OCI-LY1 (cell line): ENCODE measurements at regions not wholly inside any gene's neighbourhood (a gene's known extent, or its start where the extent isn't known, plus 50 kb on each side); places are given as distances from the start of the nearest gene placed in this dataset.

Experiments
- H2AFZ ChIP-seq: fragments of 200-600 bp; sonication (generic), shearing (Covaris generic); 2 replicates; pipeline ENCODE4 v1.6.0; 2014; ENCODE audit warnings: antibody characterized with exemption, mild to moderate bottlenecking, low read length
- H3F3A ChIP-seq: fragments of 200-600 bp; sonication (generic), shearing (Covaris generic); 2 replicates; pipeline ENCODE4 v1.6.0; 2014; ENCODE audit warnings: mild to moderate bottlenecking, antibody characterized with exemption, low read length, moderate library complexity; ENCODE audit not compliant: insufficient read depth
- H3K27ac ChIP-seq: fragments of 200-600 bp; sonication (generic); 2 replicates; pipeline ENCODE4 v1.5.1; 2014; ENCODE audit warnings: low read length, mixed run types, mild to moderate bottlenecking, low read depth; ENCODE audit not compliant: poor library complexity, severe bottlenecking
- H3K27me3 ChIP-seq: fragments of 200-600 bp; sonication (generic); 2 replicates; pipeline ENCODE4 v1.6.0; 2014; ENCODE audit warnings: antibody characterized with exemption, mild to moderate bottlenecking, low read length, moderate library complexity; ENCODE audit not compliant: insufficient read depth
- H3K36me3 ChIP-seq: fragments of 200-600 bp; sonication (generic); 2 replicates; pipeline ENCODE4 v1.6.1; 2014; ENCODE audit warnings: mild to moderate bottlenecking, antibody characterized with exemption, low read length, moderate library complexity, mixed read lengths; ENCODE audit not compliant: insufficient read depth
- H3K4me1 ChIP-seq: fragments of 200-600 bp; sonication (generic); 2 replicates; pipeline ENCODE4 v1.5.1; 2014; ENCODE audit warnings: mild to moderate bottlenecking, low read length, moderate library complexity; ENCODE audit not compliant: insufficient read depth, severe bottlenecking
- H3K4me2 ChIP-seq: fragments of 200-600 bp; sonication (generic), shearing (Covaris generic); 2 replicates; pipeline ENCODE4 v1.6.1; 2014; ENCODE audit warnings: low read length
- H3K4me3 ChIP-seq: fragments of 200-600 bp; sonication (generic); 2 replicates; pipeline ENCODE4 v1.5.1; 2014; ENCODE audit warnings: low read length, low read depth, mild to moderate bottlenecking, mixed read lengths; ENCODE audit not compliant: poor library complexity, severe bottlenecking
- H3K79me2 ChIP-seq: fragments of 200-600 bp; shearing (Covaris generic); 2 replicates; pipeline ENCODE4 v1.6.1; 2016; ENCODE audit warnings: mixed run types, low read length, mixed read lengths; ENCODE audit not compliant: insufficient read depth
- H3K9ac ChIP-seq: fragments of 200-600 bp; sonication (generic), shearing (Covaris generic); 2 replicates; pipeline ENCODE4 v1.6.1; 2014; ENCODE audit warnings: mild to moderate bottlenecking, low read length, mixed read lengths
- H3K9me2 ChIP-seq: fragments of 200-600 bp; sonication (generic), shearing (Covaris generic); 2 replicates; pipeline ENCODE4 v1.6.1; 2014; ENCODE audit warnings: low read depth, mild to moderate bottlenecking, low read length, mixed read lengths
- H3K9me3 ChIP-seq: fragments of 200-600 bp; shearing (Covaris generic); 2 replicates; pipeline ENCODE4 v1.6.1; 2014; ENCODE audit warnings: low read length, mixed read lengths
- H4K20me1 ChIP-seq: fragments of 200-600 bp; sonication (generic), shearing (Covaris generic); 2 replicates; pipeline ENCODE4 v1.6.0; 2016; ENCODE audit warnings: mild to moderate bottlenecking, low read length; ENCODE audit not compliant: insufficient read depth
- CTCF ChIP-seq: fragments of 200-600 bp; sonication (generic), shearing (Covaris generic); IDR thresholded peaks from 2 replicates; pipeline ENCODE4 v1.5.1; 2017; ENCODE audit warnings: mild to moderate bottlenecking, antibody characterized with exemption, low read length, moderate library complexity, mixed read lengths
- EZH2 ChIP-seq: fragments of 200-600 bp; sonication (generic), shearing (Covaris generic); IDR thresholded peaks from 2 replicates; pipeline ENCODE4 v1.8.0; 2017; ENCODE audit warnings: borderline replicate concordance, mixed run types, mild to moderate bottlenecking, antibody characterized with exemption, low read length, moderate library complexity, mixed read lengths

- TF ChIP-seq CTCF (no peak), EZH2 (no peak)
- H3K9me2 ChIP-seq = no peaks in the 10 kb centered on the region
- H2AFZ ChIP-seq = no peak overlapping the region
Observed at GRCh38 chr1:229905652-229906051, 161.4 kb upstream of the GALNT2 start.

GRCh38 chr1:229907884-229908638 is 159.0 kb upstream of the GALNT2 start:
- no peak overlapping the region for H2AFZ ChIP-seq
- no peak for TF ChIP-seq CTCF
- TF ChIP-seq EZH2 = no peak
- no peak overlapping the region for H3K4me2 ChIP-seq
- no peaks in the 10 kb centered on the region for H3K4me1 ChIP-seq
- H3F3A ChIP-seq = no peaks in the 10 kb centered on the region
- no peaks in the 10 kb centered on the region for H4K20me1 ChIP-seq
- H3K9ac ChIP-seq = no peak overlapping the region
- H3K4me3 ChIP-seq = no peak overlapping the region
- no peaks in the 10 kb centered on the region for H3K9me2 ChIP-seq
- H3K79me2 ChIP-seq = no peaks in the 10 kb centered on the region
- no peak overlapping the region for H3K27ac ChIP-seq
- no peaks in the 10 kb centered on the region for H3K27me3 ChIP-seq
- H3K9me3 ChIP-seq = no peaks in the 10 kb centered on the region
- no peaks in the 10 kb centered on the region for H3K36me3 ChIP-seq

More at GRCh38 chr1:229905652-229906051, 161.4 kb upstream of the GALNT2 start:
- H3K9ac ChIP-seq = no peak overlapping the region
- H3K27me3 ChIP-seq = no peaks in the 10 kb centered on the region
- H3F3A ChIP-seq = no peaks in the 10 kb centered on the region
- H3K36me3 ChIP-seq = no peaks in the 10 kb centered on the region
- no peak overlapping the region for H3K4me3 ChIP-seq
- H4K20me1 ChIP-seq = no peaks in the 10 kb centered on the region
- no peaks in the 10 kb centered on the region for H3K4me1 ChIP-seq
- H3K4me2 ChIP-seq = no peak overlapping the region
- no peaks in the 10 kb centered on the region for H3K79me2 ChIP-seq
- H3K27ac ChIP-seq = no peak overlapping the region
- no peaks in the 10 kb centered on the region for H3K9me3 ChIP-seq

GRCh38 chr1:229908689-229909088 is 158.3 kb upstream of the GALNT2 start:
- Histone ChIP-seq H3K4me3 (no peak overlapping the region), H3F3A (no peaks in the 10 kb centered on the region), H3K9me2 (no peaks in the 10 kb centered on the region), H3K79me2 (no peaks in the 10 kb centered on the region), H3K4me1 (no peaks in the 10 kb centered on the region), H4K20me1 (no peaks in the 10 kb centered on the region), H3K9ac (no peak overlapping the region), H3K27me3 (no peaks in the 10 kb centered on the region), H2AFZ (no peak overlapping the region), H3K4me2 (no peak overlapping the region), H3K27ac (no peak overlapping the region), H3K9me3 (no peaks in the 10 kb centered on the region), H3K36me3 (no peaks in the 10 kb centered on the region)
- no peak for TF ChIP-seq CTCF
- no peak for TF ChIP-seq EZH2
